SK-N-SH treated with all-trans-retinoic acid at 6 μM for 48 hours (cell line): ENCODE measurements at regions not wholly inside any gene's neighbourhood (a gene's known extent, or its start where the extent isn't known, plus 50 kb on each side); places are given as distances from the start of the nearest gene placed in this dataset.

Experiments used
- ARNTL ChIP-seq: fragments of 450-650 bp; formaldehyde crosslinking; IDR thresholded peaks from 2 replicates; pipeline ENCODE4 v1.5.0; 2020; ENCODE audit warnings: low read depth, mild to moderate bottlenecking, moderate library complexity, borderline replicate concordance
- CSDC2 ChIP-seq: fragments of 250-450 bp; sonication (Bioruptor Pico); IDR thresholded peaks from 2 replicates; pipeline ENCODE4 v1.5.0; 2020; ENCODE audit warnings: mild to moderate bottlenecking, moderate library complexity
- OSR1 ChIP-seq: fragments of 250-450 bp; sonication (Bioruptor Pico); IDR thresholded peaks from 2 replicates; pipeline ENCODE4 v1.8.0; 2022; ENCODE audit warnings: moderate library complexity, mild to moderate bottlenecking, inconsistent platforms
- PATZ1 ChIP-seq: fragments of 250-450 bp; sonication (Bioruptor Pico); IDR thresholded peaks from 2 replicates; pipeline ENCODE4 v1.8.0; 2020; ENCODE audit warnings: mild to moderate bottlenecking, moderate library complexity, borderline replicate concordance
- PPARA ChIP-seq: fragments of 250-450 bp; sonication (Bioruptor Pico); IDR thresholded peaks from 2 replicates; pipeline ENCODE4 v1.5.0; 2020; ENCODE audit warnings: mild to moderate bottlenecking, borderline replicate concordance
- TSHZ2 ChIP-seq: fragments of 250-450 bp; sonication (Bioruptor Pico); IDR thresholded peaks from 2 replicates; pipeline ENCODE4 v1.5.0; 2020; ENCODE audit warnings: mild to moderate bottlenecking, moderate library complexity
- ZNF565 ChIP-seq: fragments of 450-650 bp; formaldehyde crosslinking; conservative IDR thresholded peaks from 2 replicates; pipeline ENCODE4 v1.5.0; 2020; ENCODE audit warnings: low read depth, mild to moderate bottlenecking, moderate library complexity

GRCh38 chrX:139126493-139126892 lies 404.0 kb upstream of the F9 start:
- TF ChIP-seq PATZ1 (CRISPR knock-in tag): no peak
- no peak for TF ChIP-seq TSHZ2 (CRISPR knock-in tag)
- no peak for TF ChIP-seq CSDC2 (CRISPR knock-in tag)
- no peak for TF ChIP-seq OSR1 (CRISPR knock-in tag)
- no peak for TF ChIP-seq ZNF565 (CRISPR knock-in tag)
- no peak for TF ChIP-seq ARNTL (CRISPR knock-in tag)
- TF ChIP-seq PPARA (CRISPR knock-in tag): no peak
